ENCODE measurements at regions not wholly inside any gene's neighbourhood (a gene's known extent, or its start where the extent isn't known, plus 50 kb on each side); places are given as distances from the start of the nearest gene placed in this dataset.

DNA sequence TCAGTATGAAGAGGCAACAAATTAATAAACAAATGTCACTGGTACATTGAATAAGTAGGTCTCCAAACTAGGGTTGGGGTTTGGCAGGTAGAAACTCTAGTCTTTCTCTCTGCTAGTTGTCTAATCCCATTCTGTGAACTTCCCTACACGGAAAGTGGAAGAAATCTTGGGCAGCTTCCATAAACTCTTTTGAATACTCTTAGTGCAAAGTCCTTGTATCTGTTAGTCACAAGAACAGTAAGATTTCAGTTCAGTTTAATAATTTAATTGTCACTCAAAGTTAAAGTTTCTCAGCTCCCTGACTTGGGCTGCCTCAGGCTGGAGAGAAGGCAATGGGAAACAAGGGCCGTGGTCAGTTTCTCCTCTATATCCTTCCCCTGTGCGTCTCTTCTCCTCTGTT, 135.4 kb upstream of the MDM1 start:
- Histone ChIP-seq H3K36me3 (no peaks in the 10 kb centered on the region), H3K4me1 (replicated peaks) (no peaks in the 10 kb centered on the region), H3K27ac (no peak overlapping the region), H3K9me3 (replicated peaks) (no peaks in the 10 kb centered on the region), H3K27me3 (replicated peaks) (no peaks in the 10 kb centered on the region), H3K4me3 (no peak overlapping the region)
- no peak for DNase-seq (ENCODE audit: low read depth in 1 of 2, low spot score in 2 of 2)

DNA sequence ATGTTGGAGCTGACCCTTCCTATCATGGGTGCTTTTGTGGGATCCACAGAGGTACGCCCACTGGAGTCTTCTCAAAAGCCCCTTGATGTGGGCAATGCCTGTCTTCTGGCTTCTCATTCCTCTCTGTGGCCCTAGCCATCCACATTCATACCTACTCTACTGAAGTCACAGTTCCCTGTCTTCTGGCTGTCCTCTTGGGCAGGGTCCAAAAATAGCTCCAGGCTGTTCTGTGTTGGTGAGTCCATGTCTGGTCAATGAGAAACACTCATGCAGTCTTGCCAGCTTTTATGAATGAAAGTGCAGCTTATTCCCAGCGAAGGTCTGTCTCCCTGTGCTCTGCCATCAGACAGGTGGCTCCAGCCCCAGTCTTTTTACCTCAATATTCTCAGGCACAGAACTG, 135.9 kb upstream of the MDM1 start:
- no peaks in the 10 kb centered on the region for H3K4me1 ChIP-seq (replicated peaks)
- no peak overlapping the region for H3K27ac ChIP-seq
- H3K4me3 ChIP-seq = no peak overlapping the region
- no peaks in the 10 kb centered on the region for H3K27me3 ChIP-seq (replicated peaks)
- no peaks in the 10 kb centered on the region for H3K9me3 ChIP-seq (replicated peaks)
- H3K36me3 ChIP-seq = no peaks in the 10 kb centered on the region
- DNase-seq (ENCODE audit: low read depth in 1 of 2, low spot score in 2 of 2) = no peak

DNA sequence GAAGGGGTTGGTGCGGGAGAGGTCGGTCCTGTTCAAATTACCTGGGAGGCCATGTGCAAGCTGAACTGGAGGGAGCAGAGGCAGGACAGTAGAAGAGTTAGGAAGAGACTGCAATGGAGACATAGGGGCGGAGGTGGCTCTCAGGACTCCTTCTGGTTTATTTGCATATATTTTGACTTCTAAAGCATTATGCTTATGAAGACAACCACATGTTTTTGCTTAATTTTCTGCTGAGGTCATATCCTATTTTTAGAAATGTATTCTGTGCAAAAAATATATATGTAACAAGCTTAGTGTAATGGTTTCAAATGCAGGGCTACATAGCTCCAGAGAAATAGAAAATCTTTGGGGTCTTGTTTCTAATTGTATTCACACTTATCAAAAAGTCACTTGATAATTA, 137.0 kb upstream of the MDM1 start:
- Histone ChIP-seq H3K4me1 (replicated peaks) (no peaks in the 10 kb centered on the region), H3K27ac (no peak overlapping the region), H3K4me3 (no peak overlapping the region), H3K9me3 (replicated peaks) (no peaks in the 10 kb centered on the region), H3K36me3 (no peaks in the 10 kb centered on the region), H3K27me3 (replicated peaks) (no peaks in the 10 kb centered on the region)
- DNase-seq (ENCODE audit: low read depth in 1 of 2, low spot score in 2 of 2) = no peak

DNA sequence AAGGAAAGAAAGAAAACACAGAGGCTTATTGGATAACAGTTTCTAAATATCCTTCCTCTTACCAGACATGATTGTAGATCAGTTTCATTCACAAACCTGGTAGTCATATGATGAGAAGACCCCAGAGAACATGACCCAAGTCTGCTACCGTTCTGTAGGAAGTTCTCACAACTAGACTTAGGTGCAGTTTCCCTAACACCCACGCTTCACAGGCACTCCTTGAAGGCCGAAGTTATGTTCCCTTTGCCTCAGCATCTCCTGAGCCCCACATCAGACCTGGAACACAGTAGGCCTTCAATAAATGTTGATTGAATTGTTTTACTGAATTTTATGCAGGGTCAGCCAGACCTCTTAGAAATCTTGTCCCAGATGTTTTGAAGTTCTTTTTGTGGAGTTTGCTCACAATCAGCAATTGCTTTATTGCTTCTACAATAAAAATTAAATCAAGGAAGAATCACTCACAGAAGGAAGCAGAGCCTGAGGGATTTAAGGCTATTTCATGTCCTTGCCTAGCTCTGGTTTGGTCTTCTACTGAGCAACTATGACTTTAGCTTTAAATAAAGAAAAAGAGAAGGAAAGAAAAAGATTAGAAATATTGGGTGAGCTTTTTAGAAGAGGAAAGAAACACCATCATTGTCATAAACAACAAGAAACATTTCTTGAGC, 138.6 kb upstream of the MDM1 start:
- no peak for DNase-seq (ENCODE audit: low read depth in 1 of 2, low spot score in 2 of 2)
- Histone ChIP-seq H3K27ac (no peak overlapping the region), H3K36me3 (no peaks in the 10 kb centered on the region), H3K9me3 (replicated peaks) (no peaks in the 10 kb centered on the region), H3K4me3 (no peak overlapping the region), H3K4me1 (replicated peaks) (no peaks in the 10 kb centered on the region), H3K27me3 (replicated peaks) (no peaks in the 10 kb centered on the region)

DNA sequence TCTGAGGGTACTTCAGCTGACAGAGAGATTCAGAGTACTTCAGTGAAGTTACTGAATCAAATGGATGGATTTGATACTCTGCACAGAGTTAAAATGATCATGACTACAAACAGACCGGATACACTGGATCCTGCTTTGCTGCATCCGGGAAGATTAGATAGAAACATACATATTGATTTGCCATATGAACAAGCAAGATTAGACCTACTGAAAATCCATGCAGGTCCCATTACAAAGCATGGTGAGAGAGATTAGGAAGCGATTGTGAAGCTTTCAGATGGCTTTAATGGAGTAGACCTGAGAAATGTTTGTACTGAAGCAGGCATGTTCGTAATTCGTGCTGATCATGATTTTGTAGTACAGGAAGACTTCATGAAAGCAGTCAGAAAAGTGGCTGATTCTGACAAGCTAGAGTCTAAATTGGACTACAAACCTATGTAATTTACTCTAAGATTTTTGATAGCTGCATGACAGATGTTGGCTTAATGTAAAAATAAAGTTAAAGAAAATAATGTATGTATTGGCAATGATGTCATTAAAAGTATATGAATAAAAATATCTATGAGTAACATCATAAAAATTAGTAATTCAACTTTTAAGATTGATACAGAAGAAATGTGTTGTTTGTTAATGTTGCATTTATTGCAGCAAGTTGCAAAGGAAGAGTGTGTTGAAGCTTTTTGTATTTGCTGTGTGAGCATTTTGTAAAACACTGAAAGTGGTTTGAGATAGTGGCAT, 136.1 kb upstream of the RAP1B start:
- Histone ChIP-seq H3K27ac (no peak overlapping the region), H3K9me3 (replicated peaks) (no peaks in the 10 kb centered on the region), H3K27me3 (replicated peaks) (no peaks in the 10 kb centered on the region), H3K36me3 (no peaks in the 10 kb centered on the region), H3K4me3 (no peak overlapping the region), H3K4me1 (replicated peaks) (peaks cover 11% of the 10 kb centered on the region)
- no peak for DNase-seq (ENCODE audit: low read depth in 1 of 2, low spot score in 2 of 2)

DNA sequence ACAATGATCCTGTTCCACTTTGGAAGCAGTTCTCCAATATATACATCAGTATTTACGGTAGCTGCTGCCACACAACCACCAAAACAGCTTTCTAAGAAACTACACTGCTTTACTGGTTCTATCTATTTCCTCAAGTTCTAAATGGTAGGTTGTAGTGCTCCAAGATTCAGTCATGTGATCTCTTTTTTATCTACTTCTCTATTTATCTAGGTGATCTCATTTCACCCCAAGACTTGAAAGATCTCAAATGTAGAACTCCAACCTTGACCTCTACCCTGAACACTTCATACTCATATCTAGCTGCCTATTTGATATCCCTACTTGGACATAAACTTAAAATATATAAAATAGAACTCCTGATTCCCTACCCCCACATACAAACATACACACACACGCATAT, 133.9 kb upstream of the RAP1B start:
- no peaks in the 10 kb centered on the region for H3K27me3 ChIP-seq (replicated peaks)
- H3K4me3 ChIP-seq = no peak overlapping the region
- peaks cover 22% of the 10 kb centered on the region for H3K4me1 ChIP-seq (replicated peaks)
- no peak overlapping the region for H3K27ac ChIP-seq
- no peaks in the 10 kb centered on the region for H3K9me3 ChIP-seq (replicated peaks)
- DNase-seq (ENCODE audit: low read depth in 1 of 2, low spot score in 2 of 2) = no peak
- H3K36me3 ChIP-seq = no peaks in the 10 kb centered on the region

DNA sequence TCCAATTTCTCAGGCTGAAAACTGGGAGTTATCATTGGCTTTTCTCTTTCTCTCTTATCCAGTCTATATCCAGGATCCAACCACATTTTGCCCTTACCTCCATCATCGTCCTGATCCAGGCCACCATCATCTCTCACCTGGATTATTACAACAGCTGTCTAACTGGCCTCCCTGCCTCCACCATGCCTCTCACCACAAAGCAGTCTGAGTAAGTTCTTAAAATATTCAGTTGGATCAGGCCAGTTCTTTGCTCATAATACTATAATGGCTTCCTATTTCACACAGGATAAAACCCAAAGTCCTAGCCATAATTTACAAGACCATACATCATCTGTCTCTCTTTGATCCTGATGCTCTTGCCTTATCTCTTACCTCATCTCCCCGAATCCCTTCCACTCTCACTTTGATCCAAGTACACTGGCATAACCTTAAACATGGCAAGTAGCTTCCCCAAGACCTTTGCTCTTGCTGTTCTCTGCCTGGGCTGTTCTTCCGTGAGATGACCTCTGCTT, 133.4 kb upstream of the RAP1B start:
- Histone ChIP-seq H3K36me3 (no peaks in the 10 kb centered on the region), H3K4me1 (replicated peaks) (peaks cover 22% of the 10 kb centered on the region), H3K4me3 (no peak overlapping the region), H3K27ac (no peak overlapping the region), H3K27me3 (replicated peaks) (no peaks in the 10 kb centered on the region), H3K9me3 (replicated peaks) (no peaks in the 10 kb centered on the region)
- no peak for DNase-seq (ENCODE audit: low read depth in 1 of 2, low spot score in 2 of 2)

DNA sequence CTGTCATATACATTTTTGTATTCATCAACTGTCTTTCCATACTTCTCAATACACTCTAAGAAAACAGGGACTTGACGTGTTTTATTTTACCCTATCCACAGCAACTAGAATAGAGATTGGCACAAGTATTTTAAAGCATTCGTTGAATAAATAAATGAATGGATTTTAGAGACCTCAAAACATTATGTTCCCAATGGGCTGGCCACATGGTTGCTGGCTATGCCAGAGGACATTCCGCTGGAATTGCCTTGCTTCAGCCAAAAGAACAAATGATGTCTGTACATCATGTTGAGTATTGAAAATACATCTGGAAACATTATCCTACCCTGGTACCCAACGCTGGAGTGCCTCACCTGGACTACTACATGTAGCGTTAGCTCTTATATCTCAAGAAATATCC, 132.8 kb upstream of the RAP1B start:
- Histone ChIP-seq H3K9me3 (replicated peaks) (no peaks in the 10 kb centered on the region), H3K36me3 (no peaks in the 10 kb centered on the region), H3K27ac (no peak overlapping the region), H3K4me1 (replicated peaks) (peaks cover 22% of the 10 kb centered on the region), H3K27me3 (replicated peaks) (no peaks in the 10 kb centered on the region), H3K4me3 (no peak overlapping the region)
- no peak for DNase-seq (ENCODE audit: low read depth in 1 of 2, low spot score in 2 of 2)

DNA sequence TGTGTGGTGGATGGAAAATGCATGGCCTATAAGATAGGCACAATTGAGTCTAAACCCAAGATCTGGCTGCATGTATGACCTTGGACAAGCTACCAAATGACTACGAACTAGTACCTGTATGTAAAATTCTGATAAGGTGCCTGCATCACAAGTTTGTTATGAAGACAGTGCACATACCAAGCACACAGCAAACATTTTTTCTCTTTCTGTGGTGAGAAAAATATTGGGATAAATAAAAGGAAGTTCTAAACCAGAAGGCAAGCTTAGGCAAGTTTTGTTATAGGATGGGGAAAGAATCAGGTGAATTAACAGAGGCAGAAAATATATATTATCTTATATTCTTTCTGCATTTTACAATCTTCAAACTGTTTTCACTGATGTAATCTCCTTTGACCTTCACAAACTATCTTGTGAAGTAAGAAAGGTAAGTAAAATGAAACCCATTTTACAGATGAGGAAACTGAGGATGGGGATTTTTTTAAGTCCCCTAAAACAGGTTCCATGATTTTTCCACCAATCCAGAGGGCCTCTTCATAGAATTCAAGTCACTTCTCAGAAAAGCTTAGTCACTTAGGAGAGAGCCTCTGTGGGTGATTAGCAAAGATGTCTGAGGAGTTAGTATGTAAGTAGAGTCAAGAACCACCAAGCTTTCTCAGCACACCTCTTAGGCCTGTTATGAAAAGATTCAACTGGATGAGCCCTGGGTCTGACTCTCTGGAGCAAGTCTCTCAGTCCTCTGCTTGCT, 132.0 kb upstream of the RAP1B start:
- H3K27me3 ChIP-seq (replicated peaks) = no peaks in the 10 kb centered on the region
- no peak overlapping the region for H3K4me3 ChIP-seq
- H3K36me3 ChIP-seq = no peaks in the 10 kb centered on the region
- DNase-seq (ENCODE audit: low read depth in 1 of 2, low spot score in 2 of 2) = no peak
- peak overlapping the region; percentile 86 for H3K27ac ChIP-seq
- H3K9me3 ChIP-seq (replicated peaks) = no peaks in the 10 kb centered on the region
- peaks cover 22% of the 10 kb centered on the region for H3K4me1 ChIP-seq (replicated peaks)

DNA sequence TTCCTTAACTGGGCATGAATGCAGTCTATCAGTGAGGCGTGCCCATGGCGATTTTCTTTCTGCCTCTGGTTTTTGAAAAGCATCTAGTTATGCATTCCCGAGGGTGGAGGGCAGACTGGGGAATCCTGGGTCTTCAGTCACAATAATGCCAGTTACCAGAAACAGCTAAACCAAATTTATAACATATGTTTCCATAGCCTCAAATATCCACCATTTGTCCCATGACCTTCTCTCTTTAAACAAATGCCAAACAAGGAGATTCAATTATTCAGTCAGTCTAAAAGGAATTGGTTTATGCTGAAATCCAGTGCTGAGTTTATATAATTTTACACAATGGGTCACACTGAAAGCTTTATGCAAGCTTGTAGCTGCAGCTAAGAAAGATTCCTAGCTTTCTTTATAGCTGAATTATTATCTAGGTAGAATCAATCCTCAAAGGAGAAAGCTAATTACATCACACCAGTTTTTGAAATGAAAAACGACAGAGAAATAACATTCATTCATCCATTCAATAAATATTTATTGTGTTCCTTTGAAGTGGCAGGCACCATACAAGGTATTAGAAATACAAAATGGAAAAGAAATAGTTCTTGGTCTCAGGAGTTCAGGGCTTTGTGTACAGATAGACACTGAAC, 131.3 kb upstream of the RAP1B start:
- peak; percentile 60 to 81 for DNase-seq (ENCODE audit: low read depth in 1 of 2, low spot score in 2 of 2)
- Histone ChIP-seq H3K27me3 (replicated peaks) (no peaks in the 10 kb centered on the region), H3K27ac (peak overlapping the region; percentile 86), H3K4me3 (no peak overlapping the region), H3K4me1 (replicated peaks) (peaks cover 22% of the 10 kb centered on the region), H3K36me3 (no peaks in the 10 kb centered on the region), H3K9me3 (replicated peaks) (no peaks in the 10 kb centered on the region)

DNA sequence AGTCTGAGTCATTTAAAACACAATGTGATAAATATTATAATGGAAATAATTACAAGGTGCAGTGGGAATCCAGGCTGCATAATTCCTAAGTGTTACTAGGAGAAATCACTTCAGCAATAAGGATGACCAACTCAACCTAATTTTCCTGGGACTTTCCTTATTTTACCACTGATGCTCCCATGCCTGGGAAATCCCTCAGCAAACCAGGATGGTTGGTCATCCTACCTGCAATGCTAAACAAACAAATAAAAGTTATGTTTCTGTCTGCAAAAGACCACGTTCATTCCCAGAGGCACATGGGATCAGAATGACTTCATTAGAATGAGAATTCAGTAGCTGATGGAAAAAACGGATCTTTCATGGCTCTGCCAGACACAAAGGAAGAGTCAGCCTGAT, 130.8 kb upstream of the RAP1B start:
- H3K36me3 ChIP-seq = no peaks in the 10 kb centered on the region
- DNase-seq (ENCODE audit: low read depth in 1 of 2, low spot score in 2 of 2) = no peak
- H3K4me1 ChIP-seq (replicated peaks) = peaks cover 22% of the 10 kb centered on the region
- peak overlapping the region; percentile 86 for H3K27ac ChIP-seq
- H3K4me3 ChIP-seq = no peak overlapping the region
- H3K9me3 ChIP-seq (replicated peaks) = no peaks in the 10 kb centered on the region
- no peaks in the 10 kb centered on the region for H3K27me3 ChIP-seq (replicated peaks)

DNA sequence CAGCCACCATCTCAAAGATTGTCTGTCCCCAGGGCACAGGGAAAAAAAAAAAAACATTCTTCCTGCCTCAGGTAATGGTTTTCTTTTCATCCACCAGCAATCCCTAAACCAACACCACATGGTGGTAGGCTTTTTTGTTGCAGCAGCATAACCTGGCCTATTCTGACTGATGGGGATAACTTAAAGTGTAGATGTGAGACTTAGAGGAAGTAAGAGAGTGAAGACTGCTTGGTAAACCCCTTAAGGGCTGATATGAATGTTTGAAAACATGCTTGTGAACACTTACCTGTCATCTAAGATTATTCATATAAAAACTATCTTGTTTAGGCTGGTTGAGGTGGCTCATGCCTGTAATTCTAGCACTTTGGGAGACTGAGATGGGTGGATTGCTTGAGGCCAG, 130.2 kb upstream of the RAP1B start:
- Histone ChIP-seq H3K4me1 (replicated peaks) (peaks cover 22% of the 10 kb centered on the region), H3K27me3 (replicated peaks) (no peaks in the 10 kb centered on the region), H3K36me3 (no peaks in the 10 kb centered on the region), H3K9me3 (replicated peaks) (no peaks in the 10 kb centered on the region), H3K27ac (peak overlapping the region; percentile 86), H3K4me3 (no peak overlapping the region)
- no peak for DNase-seq (ENCODE audit: low read depth in 1 of 2, low spot score in 2 of 2)

DNA sequence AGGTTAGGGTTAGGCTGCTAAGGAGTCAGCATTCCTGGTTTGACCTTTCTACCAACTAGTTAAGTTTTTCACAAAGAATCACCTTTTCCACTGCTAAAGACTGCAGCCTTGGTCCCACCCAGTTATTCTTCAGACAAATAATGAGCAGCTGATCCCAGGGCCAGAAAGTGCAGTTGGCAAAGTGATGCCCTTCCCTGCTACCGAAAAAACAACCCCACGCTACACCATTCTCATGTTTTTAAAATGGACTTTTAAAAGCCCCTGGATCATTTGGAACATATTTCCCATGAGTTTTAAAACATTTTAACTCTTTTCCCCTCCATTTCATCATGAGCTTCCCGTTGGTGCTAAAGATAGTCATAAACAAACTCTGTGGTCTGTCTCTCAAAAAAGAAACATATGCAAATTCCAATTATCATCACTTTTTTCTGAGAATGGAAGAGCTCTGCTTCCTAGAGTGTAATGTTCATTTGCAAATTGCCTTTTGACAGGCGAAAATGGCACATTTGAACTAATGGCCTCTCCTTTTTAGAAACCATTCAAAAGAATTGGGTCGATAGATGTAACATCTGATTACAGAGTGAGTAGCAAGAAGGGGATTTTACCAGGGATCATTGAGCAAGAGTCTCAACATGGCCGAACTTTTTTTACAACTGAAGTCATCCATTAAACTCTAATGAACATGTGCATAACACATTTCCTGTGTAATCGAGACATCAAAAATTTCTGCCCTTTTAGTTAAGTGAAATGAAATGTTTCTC, 129.3 kb upstream of the RAP1B start:
- DNase-seq (ENCODE audit: low read depth in 1 of 2, low spot score in 2 of 2) = no peak
- Histone ChIP-seq H3K27ac (no peak overlapping the region), H3K9me3 (replicated peaks) (no peaks in the 10 kb centered on the region), H3K27me3 (replicated peaks) (no peaks in the 10 kb centered on the region), H3K4me1 (replicated peaks) (peaks cover 22% of the 10 kb centered on the region), H3K36me3 (no peaks in the 10 kb centered on the region), H3K4me3 (no peak overlapping the region)

Data from SJSA1 (cell line).